CD14-positive monocyte (primary cell): ENCODE measurements at regions not wholly inside any gene's neighbourhood (a gene's known extent, or its start where the extent isn't known, plus 50 kb on each side); places are given as distances from the start of the nearest gene placed in this dataset.

ENCODE experiments used
- DNase-seq, 3 donors: peaks; one replicate each; pipeline ENCODE4 v3.0.0-alpha.2; 2011 to 2022
- H2AFZ ChIP-seq: 2 replicates; pipeline ENCODE4 v1.6.0; 2012; ENCODE audit warnings: mild to moderate bottlenecking, low read depth, low read length, inconsistent platforms; ENCODE audit not compliant: insufficient read depth, poor library complexity, severe bottlenecking
- H3K27ac ChIP-seq, 2 donors: 1 replicate in 1 of 2; 2 replicates in 1 of 2; pipeline ENCODE4 v1.5.1; 2012 to 2013; ENCODE audit warnings: low read length in 2 of 2, control low read depth in 1 of 2, inconsistent platforms in 1 of 2, low read depth in 1 of 2, mild to moderate bottlenecking in 1 of 2
- H3K27me3 ChIP-seq, 2 donors: one replicate each; pipeline versions ENCODE4 v1.6.0 to v1.6.1; 2011 to 2013; ENCODE audit warnings: low read length in 2 of 2; ENCODE audit not compliant: control insufficient read depth in 2 of 2, insufficient read depth in 2 of 2
- H3K36me3 ChIP-seq, 2 donors: replicated peaks in 1 of 2; 1 replicate in 1 of 2; 2 replicates in 1 of 2; pipeline versions ENCODE4 v1.5.1 to v1.6.1; 2012 to 2013; ENCODE audit warnings: low read length in 2 of 2, control low read depth in 1 of 2, inconsistent platforms in 1 of 2, mild to moderate bottlenecking in 1 of 2; ENCODE audit not compliant: insufficient read depth in 2 of 2, control insufficient read depth in 1 of 2
- H3K4me1 ChIP-seq, 2 donors: 1 replicate in 1 of 2; 2 replicates in 1 of 2; pipeline versions ENCODE4 v1.5.1 to v1.6.1; 2012 to 2013; ENCODE audit warnings: low read length in 2 of 2, control low read depth in 1 of 2, inconsistent platforms in 1 of 2, mild to moderate bottlenecking in 1 of 2, moderate library complexity in 1 of 2; ENCODE audit not compliant: insufficient read depth in 2 of 2, control insufficient read depth in 1 of 2
- H3K4me2 ChIP-seq: replicated peaks from 2 replicates; pipeline ENCODE3; 2012; ENCODE audit warnings: low read length, moderate library complexity, mild to moderate bottlenecking; ENCODE audit not compliant: poor library complexity, severe bottlenecking; ENCODE audit errors: extremely low read depth
- H3K4me3 ChIP-seq, 3 experiments: fragments of 200-600 bp in 1 of 3; sonication (generic) in 1 of 3; replicated peaks in 1 of 3; 1 replicate in 2 of 3; 2 replicates in 1 of 3; pipeline ENCODE4 v1.5.1; 2011 to 2013; ENCODE audit warnings: low read length in 3 of 3, mild to moderate bottlenecking in 3 of 3, control low read depth in 2 of 3, low read depth in 2 of 3, inconsistent platforms in 1 of 3, moderate library complexity in 1 of 3
- H3K79me2 ChIP-seq: 2 replicates; pipeline ENCODE4 v1.6.0; 2012; ENCODE audit warnings: mild to moderate bottlenecking, control low read depth, inconsistent platforms, low read length, moderate library complexity; ENCODE audit not compliant: insufficient read depth
- H3K9ac ChIP-seq: 2 replicates; pipeline ENCODE4 v1.6.0; 2017; ENCODE audit warnings: low read length, mild to moderate bottlenecking; ENCODE audit not compliant: insufficient read depth, poor library complexity, severe bottlenecking
- H3K9me3 ChIP-seq, 2 donors: replicated peaks in 1 of 2; 1 replicate in 1 of 2; 2 replicates in 1 of 2; pipeline versions ENCODE4 v1.5.1 to v1.6.1; 2012 to 2013; ENCODE audit warnings: low read length in 2 of 2, control low read depth in 1 of 2; ENCODE audit not compliant: control insufficient read depth in 1 of 2, insufficient read depth in 1 of 2
- H4K20me1 ChIP-seq: 2 replicates; pipeline ENCODE4 v1.6.0; 2012; ENCODE audit warnings: mild to moderate bottlenecking, low read length, control low read depth, moderate library complexity; ENCODE audit not compliant: insufficient read depth
- H3K27ac Mint-ChIP-seq, 7 donors: one replicate each; pipeline ENCODE4 v1.8.0; 2020; ENCODE audit warnings: mild to moderate bottlenecking in 7 of 7, mixed read lengths in 7 of 7, moderate library complexity in 6 of 7, inconsistent platforms in 2 of 7
- H3K27me3 Mint-ChIP-seq, 3 donors: one replicate each; pipeline ENCODE4 v1.8.0; 2021 to 2022; ENCODE audit warnings: low read depth in 3 of 3, mild to moderate bottlenecking in 3 of 3, mixed read lengths in 3 of 3, moderate library complexity in 3 of 3, inconsistent platforms in 1 of 3
- H3K36me3 Mint-ChIP-seq, 2 donors: one replicate each; pipeline ENCODE4 v1.8.0; 2020; ENCODE audit warnings: mixed read lengths in 2 of 2, inconsistent platforms in 1 of 2, mild to moderate bottlenecking in 1 of 2
- H3K4me1 Mint-ChIP-seq: one replicate; pipeline ENCODE4 v1.8.0; 2020; ENCODE audit warnings: mild to moderate bottlenecking, mixed read lengths
- H3K4me3 Mint-ChIP-seq, 2 donors: one replicate each; pipeline ENCODE4 v1.8.0; 2020; ENCODE audit warnings: mild to moderate bottlenecking in 2 of 2, mixed read lengths in 2 of 2, moderate library complexity in 1 of 2
- H3K9me3 Mint-ChIP-seq, 7 donors: one replicate each; pipeline ENCODE4 v1.8.0; 2020 to 2022; ENCODE audit warnings: mixed read lengths in 7 of 7, mild to moderate bottlenecking in 6 of 7, moderate library complexity in 6 of 7, inconsistent platforms in 2 of 7
- WGBS: methylation state at CpG from one replicate; pipeline ENCODE4 v1.1.5; 2013; ENCODE audit warnings: missing lambda C conversion rate; ENCODE audit not compliant: insufficient coverage; 5-methylcytosine and 5-hydroxymethylcytosine counted together
- intact Hi-C, 2 donors: fragments of 100-400 bp; cut with micrococcal nuclease; formaldehyde crosslinking; loops; one replicate each; pipeline versions ENCODE4 v1.15.0 to v1.15.1; 2023
- TF ChIP-seq, protein P1 (sequence below): fragments of 200-600 bp; IDR thresholded peaks from one replicate; pipeline ENCODE4 v1.8.0; 2022; ENCODE audit warnings: antibody characterized with exemption, mild to moderate bottlenecking

DNA sequence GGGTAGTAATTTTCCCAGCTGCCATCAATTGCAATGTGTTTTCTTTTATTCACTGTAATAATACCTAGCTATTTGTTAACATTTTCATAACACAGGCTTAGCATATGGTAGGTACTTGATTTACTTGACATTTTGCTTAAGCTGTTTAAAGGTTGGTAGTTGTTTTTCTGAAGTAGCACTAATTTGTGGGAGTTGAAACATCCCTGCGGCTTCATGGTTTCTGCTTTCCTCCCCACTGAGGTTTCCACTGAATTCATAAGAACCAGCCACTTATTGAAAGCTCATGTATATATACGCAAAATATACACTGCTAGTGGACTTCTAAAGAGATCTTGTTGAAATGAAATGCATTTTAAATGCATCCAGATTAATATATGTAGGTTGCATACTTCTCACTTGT, 559.9 kb downstream of the TLE4 start:
- no peaks in the 10 kb centered on the region for H3K79me2 ChIP-seq
- H3K27me3 Mint-ChIP-seq: no peaks in the 10 kb centered on the region
- intact Hi-C loops: no loop called here

DNA sequence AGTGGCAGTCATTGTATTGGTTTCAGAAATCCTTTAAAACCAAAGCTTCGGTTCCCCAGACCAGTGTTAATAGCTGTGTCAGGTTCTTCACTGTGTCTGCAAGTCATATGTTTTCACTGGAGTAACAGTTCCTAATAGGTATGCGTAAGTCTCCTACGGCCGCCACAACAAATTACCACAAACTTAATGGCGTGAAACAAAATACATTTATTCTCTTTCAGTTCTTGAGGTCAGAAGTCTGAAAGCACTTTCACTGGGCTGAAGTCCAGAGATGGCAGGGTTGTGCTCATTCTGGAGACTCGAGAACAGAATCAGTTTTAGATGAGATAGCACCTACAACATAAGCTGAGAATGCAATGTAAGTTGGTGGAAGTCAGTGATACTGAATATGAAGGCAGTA, 556.2 kb downstream of the TLE4 start:
- WGBS: 85% methylated on average over 2 of the region's 6 CpGs
- H3K27ac Mint-ChIP-seq: no peak overlapping the region

More for the DNA sequence above, 559.9 kb downstream of the TLE4 start:
- no peaks in the 10 kb centered on the region for H3K4me1 Mint-ChIP-seq
- H3K4me3 Mint-ChIP-seq: no peak overlapping the region
- H3K4me3 ChIP-seq: no peak overlapping the region
- H3K27ac Mint-ChIP-seq: no peak overlapping the region
- H4K20me1 ChIP-seq: no peaks in the 10 kb centered on the region
- no peaks in the 10 kb centered on the region for H3K9me3 ChIP-seq
- H3K36me3 ChIP-seq: no peaks in the 10 kb centered on the region
- no peaks in the 10 kb centered on the region for H3K4me1 ChIP-seq
- TF ChIP-seq, protein P1, sequence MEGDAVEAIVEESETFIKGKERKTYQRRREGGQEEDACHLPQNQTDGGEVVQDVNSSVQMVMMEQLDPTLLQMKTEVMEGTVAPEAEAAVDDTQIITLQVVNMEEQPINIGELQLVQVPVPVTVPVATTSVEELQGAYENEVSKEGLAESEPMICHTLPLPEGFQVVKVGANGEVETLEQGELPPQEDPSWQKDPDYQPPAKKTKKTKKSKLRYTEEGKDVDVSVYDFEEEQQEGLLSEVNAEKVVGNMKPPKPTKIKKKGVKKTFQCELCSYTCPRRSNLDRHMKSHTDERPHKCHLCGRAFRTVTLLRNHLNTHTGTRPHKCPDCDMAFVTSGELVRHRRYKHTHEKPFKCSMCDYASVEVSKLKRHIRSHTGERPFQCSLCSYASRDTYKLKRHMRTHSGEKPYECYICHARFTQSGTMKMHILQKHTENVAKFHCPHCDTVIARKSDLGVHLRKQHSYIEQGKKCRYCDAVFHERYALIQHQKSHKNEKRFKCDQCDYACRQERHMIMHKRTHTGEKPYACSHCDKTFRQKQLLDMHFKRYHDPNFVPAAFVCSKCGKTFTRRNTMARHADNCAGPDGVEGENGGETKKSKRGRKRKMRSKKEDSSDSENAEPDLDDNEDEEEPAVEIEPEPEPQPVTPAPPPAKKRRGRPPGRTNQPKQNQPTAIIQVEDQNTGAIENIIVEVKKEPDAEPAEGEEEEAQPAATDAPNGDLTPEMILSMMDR: no peak
- no peak overlapping the region for H3K4me2 ChIP-seq
- H3K36me3 Mint-ChIP-seq: no peaks in the 10 kb centered on the region
- H2AFZ ChIP-seq: no peak overlapping the region
- peaks cover 0 to 5% (median 2%) of the 10 kb centered on the region in 7 donors for H3K9me3 Mint-ChIP-seq
- no peak overlapping the region for H3K9ac ChIP-seq
- no CpG with 5 or more reads among the region's 2 CpGs for WGBS
- no peak for DNase-seq
- no peaks in the 10 kb centered on the region for H3K27me3 ChIP-seq
- H3K27ac ChIP-seq: no peak overlapping the region

More for the DNA sequence above, 556.2 kb downstream of the TLE4 start:
- Histone ChIP-seq H3K4me2 (no peak overlapping the region), H3K27me3 (no peaks in the 10 kb centered on the region), H3K4me3 (no peak overlapping the region), H2AFZ (no peak overlapping the region), H3K27ac (no peak overlapping the region), H3K4me1 (no peaks in the 10 kb centered on the region), H3K36me3 (no peaks in the 10 kb centered on the region), H3K9ac (no peak overlapping the region), H3K9me3 (peaks cover 0 to 4% of the 10 kb centered on the region in 2 donors), H4K20me1 (no peaks in the 10 kb centered on the region), H3K79me2 (no peaks in the 10 kb centered on the region)
- H3K4me3 Mint-ChIP-seq: no peak overlapping the region
- no peak for DNase-seq
- H3K27me3 Mint-ChIP-seq: no peaks in the 10 kb centered on the region
- H3K4me1 Mint-ChIP-seq: no peaks in the 10 kb centered on the region
- H3K36me3 Mint-ChIP-seq: no peaks in the 10 kb centered on the region
- peaks cover 2 to 10% (median 5%) of the 10 kb centered on the region in 7 donors for H3K9me3 Mint-ChIP-seq
- TF ChIP-seq, protein P1: no peak
- intact Hi-C loops: no loop called here
